OCI-LY7 (cell line): ENCODE measurements at regions not wholly inside any gene's neighbourhood (a gene's known extent, or its start where the extent isn't known, plus 50 kb on each side); places are given as distances from the start of the nearest gene placed in this dataset.

Source experiments
- BruUV-seq: library from RNA; stranded (reverse); fragments of 400-500 nt; replicated peaks from 2 replicates; lab custom pipeline; 2021; lab: Mats Ljungman, UMichigan
- CTCF ChIA-PET: fragments of 300-600 bp; sonication (Branson Sonifier 250); formaldehyde crosslinking; loops from one replicate; lab custom pipeline; 2022; ENCODE audit warnings: antibody characterized with exemption; ENCODE audit not compliant: unreplicated experiment; lab: Charles Lee
- POLR2A ChIA-PET: fragments of 300-600 bp; sonication (Branson Sonifier 250); formaldehyde crosslinking; loops from one replicate; lab custom pipeline; 2022; ENCODE audit warnings: antibody characterized with exemption; lab: Charles Lee
- DNase-seq: peaks from one replicate; pipeline ENCODE4 v3.0.0-alpha.2; 2015; ENCODE audit warnings: low spot score
- H2AFZ ChIP-seq: fragments of 200-600 bp; sonication (generic), shearing (Covaris generic); 2 replicates; pipeline ENCODE4 v1.6.1; 2014; ENCODE audit warnings: mild to moderate bottlenecking, antibody characterized with exemption, low read length, moderate library complexity
- H3K27ac ChIP-seq: fragments of 200-600 bp; sonication (generic); 2 replicates; pipeline ENCODE4 v1.5.1; 2014; ENCODE audit warnings: mixed run types, low read depth, mild to moderate bottlenecking, moderate library complexity, low read length, inconsistent platforms; ENCODE audit not compliant: poor library complexity, severe bottlenecking
- H3K36me3 ChIP-seq: fragments of 200-600 bp; sonication (generic); 2 replicates; pipeline ENCODE4 v1.6.1; 2014; ENCODE audit warnings: mild to moderate bottlenecking, antibody characterized with exemption, low read length, moderate library complexity, mixed read lengths; ENCODE audit not compliant: insufficient read depth
- H3K4me1 ChIP-seq: fragments of 200-600 bp; sonication (generic); 2 replicates; pipeline ENCODE4 v1.5.1; 2014; ENCODE audit warnings: mild to moderate bottlenecking, low read length; ENCODE audit not compliant: insufficient read depth, poor library complexity, severe bottlenecking
- H3K4me2 ChIP-seq: fragments of 200-600 bp; sonication (generic); 2 replicates; pipeline ENCODE4 v1.6.1; 2014; ENCODE audit warnings: mild to moderate bottlenecking, low read length
- H3K4me3 ChIP-seq: fragments of 200-600 bp; sonication (generic); 2 replicates; pipeline ENCODE4 v1.5.1; 2014; ENCODE audit warnings: mild to moderate bottlenecking, low read depth, low read length; ENCODE audit not compliant: poor library complexity, severe bottlenecking
- H3K79me2 ChIP-seq: fragments of 200-600 bp; sonication (generic); 2 replicates; pipeline ENCODE4 v1.6.1; 2016; ENCODE audit warnings: low read depth, mild to moderate bottlenecking, low read length, moderate library complexity, mixed read lengths; ENCODE audit not compliant: insufficient read depth
- H3K9me2 ChIP-seq: fragments of 200-600 bp; sonication (generic); 2 replicates; pipeline ENCODE4 v1.6.1; 2016; ENCODE audit warnings: mild to moderate bottlenecking, low read length, mixed read lengths; ENCODE audit not compliant: insufficient read depth
- H3K9me3 ChIP-seq: fragments of 200-600 bp; sonication (generic); 2 replicates; pipeline ENCODE4 v1.6.1; 2014; ENCODE audit warnings: mild to moderate bottlenecking, mixed run types, low read length, mixed read lengths
- H4K20me1 ChIP-seq: fragments of 200-600 bp; sonication (generic); 2 replicates; pipeline ENCODE4 v1.6.1; 2014; ENCODE audit warnings: mild to moderate bottlenecking, antibody characterized with exemption, low read length, moderate library complexity, mixed read lengths; ENCODE audit not compliant: insufficient read depth
- CTCF ChIP-seq: fragments of 200-600 bp; sonication (generic); conservative IDR thresholded peaks from 2 replicates; pipeline ENCODE4 v1.5.1; 2014; ENCODE audit warnings: mild to moderate bottlenecking, antibody characterized with exemption, low read length, moderate library complexity, mixed read lengths
- EZH2phosphoT487 ChIP-seq: fragments of 200-600 bp; sonication (generic); IDR thresholded peaks from 2 replicates; pipeline ENCODE4 v1.6.1; 2018; ENCODE audit warnings: low read depth, borderline replicate concordance, mild to moderate bottlenecking, mixed run types, antibody characterized with exemption, low read length, moderate library complexity, mixed read lengths
- intact Hi-C: fragments of 100-400 bp; cut with micrococcal nuclease; formaldehyde crosslinking; loops from one replicate; pipeline ENCODE4 v1.10.0; 2022; ENCODE audit not compliant: unreplicated experiment

GRCh38 chr13:26822146-26822545, 61.6 kb upstream of the GPR12 start:
- Histone ChIP-seq H3K79me2 (no peaks in the 10 kb centered on the region), H3K27ac (no peak overlapping the region), H3K4me2 (no peak overlapping the region), H3K4me3 (no peak overlapping the region), H2AFZ (no peak overlapping the region), H3K4me1 (no peaks in the 10 kb centered on the region), H3K9me3 (no peaks in the 10 kb centered on the region), H3K36me3 (no peaks in the 10 kb centered on the region), H4K20me1 (no peaks in the 10 kb centered on the region), H3K9me2 (no peaks in the 10 kb centered on the region)
- CTCF ChIA-PET: no interaction called here
- POLR2A ChIA-PET: interaction anchor here (0.8 to 1.4 kb wide), 2 partner anchors 20 to 72 kb away, joined by 3 to 4 read pairs; no protein-coding TSS in a partner anchor
- TF ChIP-seq EZH2phosphoT487 (no peak), CTCF (no peak)
- intact Hi-C loops: no loop called here
- BruUV-seq: no TSS peak
- no peak for DNase-seq

- TF ChIP-seq CTCF (no peak), EZH2phosphoT487 (no peak)
- H3K27ac ChIP-seq: no peak overlapping the region
- no peak overlapping the region for H3K4me2 ChIP-seq
- no peaks in the 10 kb centered on the region for H3K4me1 ChIP-seq
- H3K9me2 ChIP-seq: no peaks in the 10 kb centered on the region
- H4K20me1 ChIP-seq: no peaks in the 10 kb centered on the region
- H3K79me2 ChIP-seq: no peaks in the 10 kb centered on the region
- DNase-seq: no peak
- H3K36me3 ChIP-seq: no peaks in the 10 kb centered on the region
- no peaks in the 10 kb centered on the region for H3K9me3 ChIP-seq
- BruUV-seq: no TSS peak
- ChIA-PET POLR2A (interaction anchor here (0.6 to 0.8 kb wide), 2 partner anchors 72 to 176 kb away, joined by 3 to 4 read pairs; no protein-coding TSS in a partner anchor), CTCF (no interaction called here)
- no peak overlapping the region for H3K4me3 ChIP-seq
- H2AFZ ChIP-seq: no peak overlapping the region
- intact Hi-C loops: no loop called here
Measured at GRCh38 chr13:26821672-26822071, 61.1 kb upstream of the GPR12 start.

GRCh38 chr13:26820871-26821270, 60.3 kb upstream of the GPR12 start:
- Histone ChIP-seq H3K27ac (no peak overlapping the region), H4K20me1 (no peaks in the 10 kb centered on the region), H3K36me3 (no peaks in the 10 kb centered on the region), H3K4me1 (no peaks in the 10 kb centered on the region), H2AFZ (no peak overlapping the region), H3K9me2 (no peaks in the 10 kb centered on the region), H3K9me3 (no peaks in the 10 kb centered on the region), H3K4me2 (no peak overlapping the region), H3K79me2 (no peaks in the 10 kb centered on the region), H3K4me3 (no peak overlapping the region)
- DNase-seq: no peak
- intact Hi-C loops: no loop called here
- CTCF ChIA-PET: no interaction called here
- no peak for TF ChIP-seq EZH2phosphoT487
- no peak for TF ChIP-seq CTCF
- POLR2A ChIA-PET: no interaction called here
- no TSS peak for BruUV-seq
